OCI-LY3 (cell line): ENCODE measurements at regions not wholly inside any gene's neighbourhood (a gene's known extent, or its start where the extent isn't known, plus 50 kb on each side); places are given as distances from the start of the nearest gene placed in this dataset.

Experiments used
- H2AFZ ChIP-seq: fragments of 200-600, 300-600 bp; shearing (Covaris generic); 2 replicates; pipeline ENCODE4 v1.6.0; 2014; ENCODE audit warnings: antibody characterized with exemption, low read depth, low read length
- H3K27ac ChIP-seq: fragments of 200-600, 300-600 bp; sonication (generic); 2 replicates; pipeline ENCODE4 v1.5.1; 2014; ENCODE audit warnings: mild to moderate bottlenecking, low read length, moderate library complexity, mixed read lengths
- H3K27me3 ChIP-seq: fragments of 200-600, 300-600 bp; sonication (generic); 2 replicates; pipeline ENCODE4 v1.6.1; 2014; ENCODE audit warnings: low read depth, low read length, mixed read lengths
- H3K36me3 ChIP-seq: fragments of 200-600, 300-600 bp; sonication (generic); replicated peaks from 2 replicates; pipeline ENCODE3; 2014; ENCODE audit warnings: low read depth, low read length, mixed read lengths
- H3K4me1 ChIP-seq: fragments of 300-600, 200-600 bp; sonication (generic); 2 replicates; pipeline ENCODE4 v1.6.1; 2014; ENCODE audit warnings: low read length, mixed read lengths
- H3K4me2 ChIP-seq: fragments of 200-600, 300-600 bp; sonication (generic); 2 replicates; pipeline ENCODE4 v1.6.1; 2014; ENCODE audit warnings: low read length, mixed read lengths
- H3K4me3 ChIP-seq: fragments of 300-600, 200-600 bp; sonication (generic); 2 replicates; pipeline ENCODE4 v1.5.1; 2014; ENCODE audit warnings: antibody characterized with exemption, mild to moderate bottlenecking, low read length, moderate library complexity
- H3K79me2 ChIP-seq: fragments of 300-600, 200-600 bp; shearing (Covaris generic); 2 replicates; pipeline ENCODE4 v1.6.1; 2014; ENCODE audit warnings: mild to moderate bottlenecking, low read length, mixed read lengths
- H3K9ac ChIP-seq: fragments of 300-600, 200-600 bp; shearing (Covaris generic); 2 replicates; pipeline ENCODE4 v1.6.0; 2014; ENCODE audit warnings: mild to moderate bottlenecking, low read length, moderate library complexity
- H3K9me3 ChIP-seq: fragments of 200-600, 300-600 bp; shearing (Covaris generic); 2 replicates; pipeline ENCODE4 v1.6.1; 2014; ENCODE audit warnings: low read length, mixed read lengths; ENCODE audit not compliant: insufficient read depth
- H4K20me1 ChIP-seq: fragments of 200-600, 300-600 bp; sonication (generic); 2 replicates; pipeline ENCODE4 v1.6.1; 2016; ENCODE audit warnings: low read length, mixed read lengths; ENCODE audit not compliant: insufficient read depth
- EZH2phosphoT487 ChIP-seq: fragments of 200-600 bp; shearing (Covaris generic); IDR thresholded peaks from 2 replicates; pipeline ENCODE4 v1.6.1; 2018; ENCODE audit warnings: antibody characterized with exemption, mixed run types, low read depth
- TF ChIP-seq, protein P1 (sequence below): fragments of 200-600, 300-600 bp; sonication (generic); IDR thresholded peaks from 2 replicates; pipeline ENCODE4 v1.5.1; 2014; ENCODE audit warnings: antibody characterized with exemption, low read length, low read depth

GRCh38 chr6:142605922-142606485, 304.2 kb downstream of the ADGRG6 start:
- H3K4me3 ChIP-seq, result no peak overlapping the region
- H3K9ac ChIP-seq, result no peak overlapping the region
- no peak overlapping the region for H2AFZ ChIP-seq
- H3K4me2 ChIP-seq, result no peak overlapping the region
- no peak for TF ChIP-seq EZH2phosphoT487
- TF ChIP-seq, protein P1, sequence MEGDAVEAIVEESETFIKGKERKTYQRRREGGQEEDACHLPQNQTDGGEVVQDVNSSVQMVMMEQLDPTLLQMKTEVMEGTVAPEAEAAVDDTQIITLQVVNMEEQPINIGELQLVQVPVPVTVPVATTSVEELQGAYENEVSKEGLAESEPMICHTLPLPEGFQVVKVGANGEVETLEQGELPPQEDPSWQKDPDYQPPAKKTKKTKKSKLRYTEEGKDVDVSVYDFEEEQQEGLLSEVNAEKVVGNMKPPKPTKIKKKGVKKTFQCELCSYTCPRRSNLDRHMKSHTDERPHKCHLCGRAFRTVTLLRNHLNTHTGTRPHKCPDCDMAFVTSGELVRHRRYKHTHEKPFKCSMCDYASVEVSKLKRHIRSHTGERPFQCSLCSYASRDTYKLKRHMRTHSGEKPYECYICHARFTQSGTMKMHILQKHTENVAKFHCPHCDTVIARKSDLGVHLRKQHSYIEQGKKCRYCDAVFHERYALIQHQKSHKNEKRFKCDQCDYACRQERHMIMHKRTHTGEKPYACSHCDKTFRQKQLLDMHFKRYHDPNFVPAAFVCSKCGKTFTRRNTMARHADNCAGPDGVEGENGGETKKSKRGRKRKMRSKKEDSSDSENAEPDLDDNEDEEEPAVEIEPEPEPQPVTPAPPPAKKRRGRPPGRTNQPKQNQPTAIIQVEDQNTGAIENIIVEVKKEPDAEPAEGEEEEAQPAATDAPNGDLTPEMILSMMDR, result no peak
- no peak overlapping the region for H3K27ac ChIP-seq
- H4K20me1 ChIP-seq, result no peaks in the 10 kb centered on the region
- no peaks in the 10 kb centered on the region for H3K9me3 ChIP-seq
- no peaks in the 10 kb centered on the region for H3K79me2 ChIP-seq
- H3K4me1 ChIP-seq, result no peaks in the 10 kb centered on the region
- H3K36me3 ChIP-seq, result no peaks in the 10 kb centered on the region
- H3K27me3 ChIP-seq, result no peaks in the 10 kb centered on the region

DNA sequence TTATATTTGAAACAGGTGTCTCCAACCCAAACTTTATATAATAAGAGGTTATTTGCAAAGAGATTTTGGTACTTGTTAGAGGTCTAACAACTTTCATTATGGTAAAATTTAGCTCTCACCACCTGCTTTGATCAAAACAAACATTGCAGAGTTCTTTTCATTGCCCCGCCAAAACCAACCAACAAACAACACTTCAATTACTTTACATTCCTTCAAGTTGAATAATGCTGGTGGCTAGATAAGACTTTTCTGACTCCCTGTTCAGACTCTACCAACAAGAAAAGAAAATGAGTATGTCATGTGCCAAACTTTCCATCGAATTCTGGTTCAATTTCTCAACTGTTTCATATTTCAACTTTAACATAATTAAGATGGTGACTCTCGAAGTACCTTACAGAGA, 311.1 kb downstream of the ADGRG6 start:
- no peaks in the 10 kb centered on the region for H3K9me3 ChIP-seq

GRCh38 chr6:142613981-142614380, 312.2 kb downstream of the ADGRG6 start:
- H3K27ac ChIP-seq, result no peak overlapping the region
- TF ChIP-seq, protein P1, result no peak
- TF ChIP-seq EZH2phosphoT487, result no peak
- H3K9ac ChIP-seq, result no peak overlapping the region
- H3K36me3 ChIP-seq, result no peaks in the 10 kb centered on the region
- no peaks in the 10 kb centered on the region for H3K4me1 ChIP-seq
- H2AFZ ChIP-seq, result no peak overlapping the region
- H3K4me3 ChIP-seq, result no peak overlapping the region
- H4K20me1 ChIP-seq, result no peaks in the 10 kb centered on the region
- H3K9me3 ChIP-seq, result no peaks in the 10 kb centered on the region
- no peak overlapping the region for H3K4me2 ChIP-seq
- no peaks in the 10 kb centered on the region for H3K79me2 ChIP-seq
- H3K27me3 ChIP-seq, result no peaks in the 10 kb centered on the region

More for the DNA sequence above, 311.1 kb downstream of the ADGRG6 start:
- no peak overlapping the region for H3K4me3 ChIP-seq
- H3K79me2 ChIP-seq, result no peaks in the 10 kb centered on the region
- H3K9ac ChIP-seq, result no peak overlapping the region
- H3K27ac ChIP-seq, result no peak overlapping the region
- no peak overlapping the region for H2AFZ ChIP-seq
- TF ChIP-seq, protein P1, result no peak
- no peak for TF ChIP-seq EZH2phosphoT487
- no peak overlapping the region for H3K4me2 ChIP-seq
- no peaks in the 10 kb centered on the region for H3K27me3 ChIP-seq
- no peaks in the 10 kb centered on the region for H4K20me1 ChIP-seq
- no peaks in the 10 kb centered on the region for H3K4me1 ChIP-seq
- H3K36me3 ChIP-seq, result no peaks in the 10 kb centered on the region

- no peaks in the 10 kb centered on the region for H3K4me1 ChIP-seq
- no peaks in the 10 kb centered on the region for H3K9me3 ChIP-seq
- H3K4me3 ChIP-seq, result no peak overlapping the region
- no peaks in the 10 kb centered on the region for H4K20me1 ChIP-seq
- no peak overlapping the region for H3K4me2 ChIP-seq
- no peaks in the 10 kb centered on the region for H3K36me3 ChIP-seq
- TF ChIP-seq, protein P1, result no peak
- no peak for TF ChIP-seq EZH2phosphoT487
- H3K9ac ChIP-seq, result no peak overlapping the region
- H3K79me2 ChIP-seq, result no peaks in the 10 kb centered on the region
- no peaks in the 10 kb centered on the region for H3K27me3 ChIP-seq
- no peak overlapping the region for H2AFZ ChIP-seq
- H3K27ac ChIP-seq, result no peak overlapping the region
Observed at GRCh38 chr6:142617158-142617557, 315.4 kb downstream of the ADGRG6 start.
